Aorta (tissue), 5 donors: ENCODE measurements at regions not wholly inside any gene's neighbourhood (a gene's known extent, or its start where the extent isn't known, plus 50 kb on each side); places are given as distances from the start of the nearest gene placed in this dataset.
"Not testable (repeated sequence)": the region's sequence is repeated elsewhere in the genome, so short reads cannot be mapped to it uniquely, and the experiment has no call there.

Source experiments
- ATAC-seq: fragments of 200-7000 bp; cut with Tn5 transposase; one replicate; pipeline ENCODE4 v1.9.1; 2022; ENCODE audit warnings: moderate library complexity; ENCODE audit not compliant: low FRiP score
- DNase-seq, 2 donors: peaks; one replicate each; pipeline ENCODE4 v3.0.0-alpha.2; 2020
- H3K27ac ChIP-seq, 2 donors: one replicate each; pipeline ENCODE4 v1.5.1; 2013; ENCODE audit warnings: low read length in 2 of 2, mild to moderate bottlenecking in 2 of 2, moderate library complexity in 2 of 2, control low read depth in 1 of 2, inconsistent platforms in 1 of 2, low read depth in 1 of 2
- H3K27me3 ChIP-seq, 2 donors: one replicate each; pipeline ENCODE4 v1.6.1; 2013; ENCODE audit warnings: control low read depth in 1 of 2, low read length in 1 of 2, mild to moderate bottlenecking in 1 of 2, moderate library complexity in 1 of 2; ENCODE audit not compliant: insufficient read depth in 2 of 2, control insufficient read depth in 1 of 2
- H3K36me3 ChIP-seq, 2 donors: one replicate each; pipeline ENCODE4 v1.6.1; 2013; ENCODE audit warnings: control low read depth in 1 of 2, low read length in 1 of 2, mild to moderate bottlenecking in 1 of 2; ENCODE audit not compliant: insufficient read depth in 2 of 2, control insufficient read depth in 1 of 2
- H3K4me1 ChIP-seq, 2 donors: one replicate each; pipeline ENCODE4 v1.6.1; 2013; ENCODE audit warnings: low read length in 2 of 2, control low read depth in 1 of 2, mild to moderate bottlenecking in 1 of 2, moderate library complexity in 1 of 2; ENCODE audit not compliant: insufficient read depth in 2 of 2, control insufficient read depth in 1 of 2
- H3K4me3 ChIP-seq, 2 donors: one replicate each; pipeline ENCODE4 v1.5.1; 2013; ENCODE audit warnings: low read length in 2 of 2, control low read depth in 1 of 2, mild to moderate bottlenecking in 1 of 2
- H3K9me3 ChIP-seq: one replicate; pipeline ENCODE4 v1.6.1; 2013; ENCODE audit warnings: mild to moderate bottlenecking, low read length; ENCODE audit not compliant: control insufficient read depth
- WGBS, 2 donors: extraction: QIAGEN DNeasy Blood & Tissue Kit; methylation state at CpG; one replicate each; pipeline ENCODE4 v1.1.7; 2013; 5-methylcytosine and 5-hydroxymethylcytosine counted together
- intact Hi-C, 2 donors: fragments of 100-400 bp; cut with DNase I; formaldehyde crosslinking; loops; one replicate each; pipeline versions ENCODE4 v1.14.2 to v1.15.0; 2022
- donor health status: healthy with polysubstance abuse.
- donor health status: Bipolar disorder and iron deficiency.
- donor health status: DM: no; HTN: no; CAD: no.
- donor health status: DM: no; HTN: no; CAD: no.
- donor health status: DM: yes; HTN: yes; CAD: no.

DNA sequence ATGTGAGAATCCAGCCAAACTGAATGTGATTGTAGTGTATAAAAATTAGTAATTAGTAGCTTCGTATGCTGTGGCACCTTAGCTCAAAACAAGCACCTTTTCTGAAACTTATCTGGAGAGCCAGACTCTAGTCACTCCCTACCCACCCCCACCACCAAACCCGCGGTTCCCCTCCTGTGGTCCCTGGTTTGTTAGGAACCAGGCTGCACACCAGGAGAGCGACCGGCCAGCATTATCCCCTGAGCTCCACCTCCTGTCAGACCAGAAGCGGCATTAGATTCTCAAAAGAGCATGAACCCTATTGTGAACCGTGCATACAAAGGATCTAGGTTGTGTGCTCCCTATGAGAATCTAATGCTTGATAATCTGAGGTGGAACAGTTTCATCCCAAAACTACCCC lies 498.6 kb downstream of the CHSY3 start:
- Histone ChIP-seq H3K4me1 (no peaks in the 10 kb centered on the region), H3K4me3 (no peak overlapping the region), H3K9me3 (no peaks in the 10 kb centered on the region), H3K27ac (no peak overlapping the region), H3K27me3 (no peaks in the 10 kb centered on the region), H3K36me3 (no peaks in the 10 kb centered on the region)
- ATAC-seq: no peak
- 52 to 55% methylated on average over 7 of the region's 7 CpGs for WGBS, 2 donors
- no peak for DNase-seq
- intact Hi-C loops: no loop called here

GRCh38 chr5:130400091-130400490 lies 495.8 kb downstream of the CHSY3 start:
- Histone ChIP-seq H3K9me3 (no peaks in the 10 kb centered on the region), H3K36me3 (no peaks in the 10 kb centered on the region), H3K4me1 (no peaks in the 10 kb centered on the region), H3K27ac (no peak overlapping the region), H3K27me3 (no peaks in the 10 kb centered on the region), H3K4me3 (no peak overlapping the region)
- DNase-seq (no peak), ATAC-seq (no peak)
- intact Hi-C loops: no loop called here

GRCh38 chr5:130398825-130399224 lies 494.6 kb downstream of the CHSY3 start:
- no peak for ATAC-seq

DNA sequence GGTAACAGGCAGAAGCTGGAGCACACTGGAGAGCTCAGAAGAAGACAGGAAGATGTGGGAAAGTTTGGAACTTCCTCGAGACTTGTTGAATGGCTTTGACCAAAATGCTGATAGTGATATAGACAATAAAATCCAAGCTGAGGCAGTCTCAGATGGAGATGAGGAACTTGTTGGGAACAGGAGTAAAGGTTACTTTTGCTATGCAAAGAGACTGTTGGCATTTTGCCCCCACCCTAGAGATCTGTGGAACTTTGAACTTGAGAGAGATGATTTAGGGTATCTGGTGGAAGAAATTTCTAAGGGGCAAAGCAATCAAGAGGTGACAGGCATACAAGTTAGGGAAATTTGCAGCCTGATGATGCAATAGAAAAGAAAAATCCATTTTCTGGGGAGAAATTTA lies 493.5 kb downstream of the CHSY3 start:
- H3K27ac ChIP-seq, H3K9me3 ChIP-seq, H3K27me3 ChIP-seq, H3K4me1 ChIP-seq, ATAC-seq, DNase-seq, intact Hi-C loops, H3K36me3 ChIP-seq, H3K4me3 ChIP-seq: not testable (repeated sequence)
- WGBS, 2 donors: 92 to 98% methylated on average over 1 of the region's 1 CpG

More at GRCh38 chr5:130398825-130399224, 494.6 kb downstream of the CHSY3 start:
- H3K4me1 ChIP-seq: no peaks in the 10 kb centered on the region
- no peak overlapping the region for H3K4me3 ChIP-seq
- no peak for DNase-seq
- WGBS, 2 donors: 91 to 94% methylated on average over 4 of the region's 4 CpGs
- no peaks in the 10 kb centered on the region for H3K36me3 ChIP-seq
- H3K9me3 ChIP-seq: no peaks in the 10 kb centered on the region
- intact Hi-C loops: no loop called here
- H3K27ac ChIP-seq: no peak overlapping the region
- H3K27me3 ChIP-seq: no peaks in the 10 kb centered on the region

DNA sequence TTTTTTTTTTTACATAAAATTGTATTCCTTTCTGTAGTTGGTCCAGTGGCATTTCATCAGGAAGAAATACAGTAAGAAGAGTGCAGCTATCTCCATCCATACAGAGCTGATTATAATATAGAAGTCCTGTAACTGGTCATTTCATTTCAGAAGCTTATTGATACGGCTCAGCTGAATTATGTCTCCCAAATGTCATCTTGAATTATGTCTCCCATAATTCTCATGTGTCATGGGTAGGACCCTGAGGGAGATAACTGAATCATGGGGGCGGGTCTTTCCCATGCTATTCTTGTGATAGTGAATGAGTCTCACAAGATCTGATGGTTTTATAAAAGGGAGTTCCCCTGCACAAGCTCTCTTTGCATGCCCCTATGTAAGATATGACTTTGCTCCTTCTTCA lies 492.9 kb downstream of the CHSY3 start:
- no peak for ATAC-seq
- no peak for DNase-seq
- H3K27me3 ChIP-seq: no peaks in the 10 kb centered on the region
- WGBS, 2 donors: 77 to 78% methylated on average over 2 of the region's 2 CpGs
- H3K36me3 ChIP-seq: no peaks in the 10 kb centered on the region
- no peak overlapping the region for H3K27ac ChIP-seq
- no peaks in the 10 kb centered on the region for H3K9me3 ChIP-seq
- H3K4me1 ChIP-seq: no peaks in the 10 kb centered on the region
- intact Hi-C loops: no loop called here
- no peak overlapping the region for H3K4me3 ChIP-seq

- DNase-seq, H3K9me3 ChIP-seq, ATAC-seq, H3K27me3 ChIP-seq, H3K4me3 ChIP-seq, H3K4me1 ChIP-seq, H3K27ac ChIP-seq, intact Hi-C loops, H3K36me3 ChIP-seq: not testable (repeated sequence)
- WGBS, 2 donors: 90 to 91% methylated on average over 3 of the region's 3 CpGs
Observed at GRCh38 chr5:130391727-130392264, 487.5 kb downstream of the CHSY3 start.

- no peak overlapping the region for H3K4me3 ChIP-seq
- ATAC-seq: no peak
Observed at GRCh38 chr5:130386155-130386554, 481.9 kb downstream of the CHSY3 start.

GRCh38 chr5:130385656-130386055 lies 481.4 kb downstream of the CHSY3 start:
- Histone ChIP-seq H3K4me1 (no peaks in the 10 kb centered on the region), H3K9me3 (no peaks in the 10 kb centered on the region), H3K4me3 (no peak overlapping the region), H3K27me3 (no peaks in the 10 kb centered on the region), H3K27ac (no peak overlapping the region), H3K36me3 (no peaks in the 10 kb centered on the region)
- ATAC-seq: no peak
- WGBS, 2 donors: 70 to 72% methylated on average over 2 of the region's 2 CpGs
- no peak for DNase-seq
- intact Hi-C loops: no loop called here

More at GRCh38 chr5:130386155-130386554, 481.9 kb downstream of the CHSY3 start:
- WGBS, 2 donors: 36 to 42% methylated on average over 1 of the region's 1 CpG
- H3K36me3 ChIP-seq: no peaks in the 10 kb centered on the region
- no peaks in the 10 kb centered on the region for H3K9me3 ChIP-seq
- no peak overlapping the region for H3K27ac ChIP-seq
- no peaks in the 10 kb centered on the region for H3K27me3 ChIP-seq
- DNase-seq: no peak
- H3K4me1 ChIP-seq: no peaks in the 10 kb centered on the region
- intact Hi-C loops: no loop called here

DNA sequence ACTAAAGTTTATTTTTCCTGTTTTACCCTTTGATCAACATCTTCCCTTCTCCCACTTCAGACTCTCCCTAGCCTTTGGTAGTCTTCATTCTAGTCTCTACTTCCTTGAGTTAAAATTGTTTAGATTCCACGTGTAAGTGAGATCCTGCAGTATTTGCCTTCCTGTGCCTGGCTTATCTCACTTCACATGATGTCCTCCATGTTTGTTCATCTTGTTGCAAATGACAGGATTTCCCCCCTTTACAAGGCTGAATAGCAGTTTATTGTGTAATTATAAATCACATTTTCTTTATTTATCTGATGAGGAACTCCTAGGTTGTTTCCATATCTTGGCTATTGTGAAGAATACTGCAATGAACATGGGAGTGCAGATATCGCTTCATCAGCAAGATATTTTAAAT lies 461.7 kb downstream of the CHSY3 start:
- DNase-seq (no peak), ATAC-seq (no peak)
- Histone ChIP-seq H3K4me3 (no peak overlapping the region), H3K27ac (no peak overlapping the region), H3K27me3 (no peaks in the 10 kb centered on the region), H3K9me3 (no peaks in the 10 kb centered on the region), H3K4me1 (no peaks in the 10 kb centered on the region), H3K36me3 (no peaks in the 10 kb centered on the region)
- intact Hi-C loops: no loop called here
- WGBS, 2 donors: 67 to 79% methylated on average over 2 of the region's 2 CpGs
